ENCODE measurements at regions not wholly inside any gene's neighbourhood (a gene's known extent, or its start where the extent isn't known, plus 50 kb on each side); places are given as distances from the start of the nearest gene placed in this dataset.
A peak's percentile ranks its signal among the peaks of the same experiment; 100 is the strongest.

DNA sequence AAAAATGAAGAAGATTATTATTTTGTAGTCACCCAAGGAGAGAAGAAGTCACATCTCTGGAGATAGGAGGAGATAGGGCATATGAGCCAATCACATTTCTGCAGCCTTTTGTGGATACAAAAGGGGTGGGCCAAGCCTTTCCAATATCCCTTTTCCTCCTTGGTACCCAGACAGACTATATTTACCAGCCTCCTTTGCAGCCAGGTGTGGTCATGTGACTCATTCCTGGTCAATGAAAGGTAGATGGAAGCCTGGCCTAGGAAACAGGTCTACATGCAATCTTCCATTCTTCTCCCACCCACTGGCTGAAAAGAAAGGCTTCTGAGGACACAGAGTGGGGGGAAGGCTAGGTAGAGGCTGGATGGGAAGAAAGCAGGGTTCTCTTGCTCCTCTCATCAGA, 58.1 kb upstream of the ERG start:
- no peak for TF ChIP-seq CTCF (IDR thresholded peaks at IDR 0.05; ENCODE audit: low read depth, low read length, missing control alignments)
- no peak overlapping the region for H3K4me3 ChIP-seq (ENCODE audit: low read depth, low read length)
- DNase-seq (ENCODE audit: low read depth): no peak
- in situ Hi-C loops (cut with HindIII; ENCODE audit: low sequenced_read_pairs): no loop called here

GRCh38 chr21:38561205-38561604, 62.9 kb upstream of the ERG start:
- DNase-seq (ENCODE audit: low read depth): no peak
- no peak for TF ChIP-seq CTCF (IDR thresholded peaks at IDR 0.05; ENCODE audit: low read depth, low read length, missing control alignments)
- in situ Hi-C loops (cut with HindIII; ENCODE audit: low sequenced_read_pairs): loop anchor here (5.0 kb wide), 1 partner anchor 71 kb away; no protein-coding TSS in a partner anchor
- no peak overlapping the region for H3K4me3 ChIP-seq (ENCODE audit: low read depth, low read length)

- DNase-seq (ENCODE audit: low read depth): no peak
- TF ChIP-seq CTCF (IDR thresholded peaks at IDR 0.05; ENCODE audit: low read depth, low read length, missing control alignments): no peak
- H3K4me3 ChIP-seq (ENCODE audit: low read depth, low read length): no peak overlapping the region
- in situ Hi-C loops (cut with HindIII; ENCODE audit: low sequenced_read_pairs): loop anchor here (5.0 kb wide), 1 partner anchor 70 kb away; no protein-coding TSS in a partner anchor
Measured at GRCh38 chr21:38561613-38562581, 63.6 kb upstream of the ERG start.

DNA sequence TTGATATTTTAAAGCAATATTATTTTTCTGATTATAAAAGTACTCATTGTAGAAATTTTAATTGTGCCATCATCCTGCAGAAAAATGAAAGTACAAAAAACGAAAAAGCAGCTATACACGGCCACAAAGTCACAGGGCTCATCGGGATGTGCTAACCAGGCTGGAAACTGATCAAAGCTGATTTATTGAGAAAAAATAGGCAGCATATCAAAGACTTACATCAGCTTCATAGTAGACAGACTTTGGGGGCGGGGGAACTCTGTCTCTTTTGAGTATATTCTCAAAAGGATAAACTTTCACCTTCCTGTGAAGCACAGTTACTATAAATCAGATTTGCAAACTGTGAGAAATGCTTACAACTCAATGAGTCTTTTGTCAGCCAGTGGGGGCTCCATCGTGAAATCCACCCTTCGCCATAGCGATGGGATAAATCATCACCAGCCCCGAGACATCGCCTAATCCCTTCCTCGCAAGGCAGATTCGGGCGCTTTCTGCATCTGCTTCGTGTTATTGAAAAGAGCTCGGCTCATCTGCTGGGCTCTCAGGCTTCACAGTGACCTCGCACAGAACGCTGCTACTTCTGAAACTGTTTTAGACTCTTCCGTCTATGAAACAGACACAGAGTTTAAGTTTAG, 69.2 kb upstream of the ERG start:
- DNase-seq (ENCODE audit: low read depth): peak; percentile 16
- in situ Hi-C loops (cut with HindIII; ENCODE audit: low sequenced_read_pairs): loop anchor here (5.0 kb wide), 1 partner anchor 55 kb away; no protein-coding TSS in a partner anchor
- H3K4me3 ChIP-seq (ENCODE audit: low read depth, low read length): no peak overlapping the region

DNA sequence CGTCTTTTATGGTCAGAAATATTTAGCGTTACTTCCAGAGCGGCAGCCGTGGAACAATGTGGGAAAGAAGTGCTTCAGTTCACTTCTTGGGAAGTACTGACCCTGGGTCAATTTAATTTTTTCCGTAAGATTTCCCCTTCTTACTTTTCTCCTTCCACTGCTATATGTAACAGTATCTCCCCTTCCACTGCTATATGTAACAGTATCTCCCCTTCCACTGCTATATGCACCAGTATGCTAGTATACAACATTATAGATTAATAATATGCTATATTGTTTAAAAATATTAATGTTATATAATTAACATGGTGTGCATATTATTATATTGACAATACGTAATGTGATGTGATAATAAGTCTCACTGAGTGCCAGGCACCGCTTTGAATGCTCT, 69.7 kb upstream of the ERG start:
- in situ Hi-C loops (cut with HindIII; ENCODE audit: low sequenced_read_pairs): loop anchor here (5.0 kb wide), 1 partner anchor 56 kb away; no protein-coding TSS in a partner anchor
- H3K4me3 ChIP-seq (ENCODE audit: low read depth, low read length): no peak overlapping the region
- DNase-seq (ENCODE audit: low read depth): no peak
- no peak for TF ChIP-seq CTCF (IDR thresholded peaks at IDR 0.05; ENCODE audit: low read depth, low read length, missing control alignments)

More for the DNA sequence above, 69.2 kb upstream of the ERG start:
- TF ChIP-seq CTCF (IDR thresholded peaks at IDR 0.05; ENCODE audit: low read depth, low read length, missing control alignments): no peak

GRCh38 chr21:38569733-38570132, 71.5 kb upstream of the ERG start:
- TF ChIP-seq CTCF (IDR thresholded peaks at IDR 0.05; ENCODE audit: low read depth, low read length, missing control alignments): no peak
- no peak overlapping the region for H3K4me3 ChIP-seq (ENCODE audit: low read depth, low read length)
- no peak for DNase-seq (ENCODE audit: low read depth)
- in situ Hi-C loops (cut with HindIII; ENCODE audit: low sequenced_read_pairs): loop anchor here (5.0 kb wide), 1 partner anchor 57 kb away; no protein-coding TSS in a partner anchor

Data from astrocyte of the cerebellum (primary cell).